AG09319 (cell line): ENCODE measurements at regions not wholly inside any gene's neighbourhood (a gene's known extent, or its start where the extent isn't known, plus 50 kb on each side); places are given as distances from the start of the nearest gene placed in this dataset.

Experiments
- DNase-seq: peaks from one replicate; pipeline ENCODE4 v3.0.0-alpha.2; 2010; ENCODE audit warnings: low read depth; ENCODE audit errors: extremely low read depth
- TF ChIP-seq, protein P1 (sequence below): IDR thresholded peaks from 2 replicates; pipeline ENCODE4 v1.5.1; 2011; ENCODE audit warnings: low read depth, mild to moderate bottlenecking, inconsistent platforms, low read length, moderate library complexity

GRCh38 chr2:102951249-102951648, 189.4 kb downstream of the TMEM182 start:
- TF ChIP-seq, protein P1, sequence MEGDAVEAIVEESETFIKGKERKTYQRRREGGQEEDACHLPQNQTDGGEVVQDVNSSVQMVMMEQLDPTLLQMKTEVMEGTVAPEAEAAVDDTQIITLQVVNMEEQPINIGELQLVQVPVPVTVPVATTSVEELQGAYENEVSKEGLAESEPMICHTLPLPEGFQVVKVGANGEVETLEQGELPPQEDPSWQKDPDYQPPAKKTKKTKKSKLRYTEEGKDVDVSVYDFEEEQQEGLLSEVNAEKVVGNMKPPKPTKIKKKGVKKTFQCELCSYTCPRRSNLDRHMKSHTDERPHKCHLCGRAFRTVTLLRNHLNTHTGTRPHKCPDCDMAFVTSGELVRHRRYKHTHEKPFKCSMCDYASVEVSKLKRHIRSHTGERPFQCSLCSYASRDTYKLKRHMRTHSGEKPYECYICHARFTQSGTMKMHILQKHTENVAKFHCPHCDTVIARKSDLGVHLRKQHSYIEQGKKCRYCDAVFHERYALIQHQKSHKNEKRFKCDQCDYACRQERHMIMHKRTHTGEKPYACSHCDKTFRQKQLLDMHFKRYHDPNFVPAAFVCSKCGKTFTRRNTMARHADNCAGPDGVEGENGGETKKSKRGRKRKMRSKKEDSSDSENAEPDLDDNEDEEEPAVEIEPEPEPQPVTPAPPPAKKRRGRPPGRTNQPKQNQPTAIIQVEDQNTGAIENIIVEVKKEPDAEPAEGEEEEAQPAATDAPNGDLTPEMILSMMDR = no peak
- no peak for DNase-seq

- DNase-seq = no peak
- TF ChIP-seq, protein P1 = no peak
Observed at GRCh38 chr2:102967451-102967850, 205.6 kb downstream of the TMEM182 start.

GRCh38 chr2:102968375-102968774, 206.5 kb downstream of the TMEM182 start:
- no peak for DNase-seq
- TF ChIP-seq, protein P1 = no peak

GRCh38 chr2:102971701-102972100, 209.9 kb downstream of the TMEM182 start:
- no peak for DNase-seq
- TF ChIP-seq, protein P1 = no peak

DNA sequence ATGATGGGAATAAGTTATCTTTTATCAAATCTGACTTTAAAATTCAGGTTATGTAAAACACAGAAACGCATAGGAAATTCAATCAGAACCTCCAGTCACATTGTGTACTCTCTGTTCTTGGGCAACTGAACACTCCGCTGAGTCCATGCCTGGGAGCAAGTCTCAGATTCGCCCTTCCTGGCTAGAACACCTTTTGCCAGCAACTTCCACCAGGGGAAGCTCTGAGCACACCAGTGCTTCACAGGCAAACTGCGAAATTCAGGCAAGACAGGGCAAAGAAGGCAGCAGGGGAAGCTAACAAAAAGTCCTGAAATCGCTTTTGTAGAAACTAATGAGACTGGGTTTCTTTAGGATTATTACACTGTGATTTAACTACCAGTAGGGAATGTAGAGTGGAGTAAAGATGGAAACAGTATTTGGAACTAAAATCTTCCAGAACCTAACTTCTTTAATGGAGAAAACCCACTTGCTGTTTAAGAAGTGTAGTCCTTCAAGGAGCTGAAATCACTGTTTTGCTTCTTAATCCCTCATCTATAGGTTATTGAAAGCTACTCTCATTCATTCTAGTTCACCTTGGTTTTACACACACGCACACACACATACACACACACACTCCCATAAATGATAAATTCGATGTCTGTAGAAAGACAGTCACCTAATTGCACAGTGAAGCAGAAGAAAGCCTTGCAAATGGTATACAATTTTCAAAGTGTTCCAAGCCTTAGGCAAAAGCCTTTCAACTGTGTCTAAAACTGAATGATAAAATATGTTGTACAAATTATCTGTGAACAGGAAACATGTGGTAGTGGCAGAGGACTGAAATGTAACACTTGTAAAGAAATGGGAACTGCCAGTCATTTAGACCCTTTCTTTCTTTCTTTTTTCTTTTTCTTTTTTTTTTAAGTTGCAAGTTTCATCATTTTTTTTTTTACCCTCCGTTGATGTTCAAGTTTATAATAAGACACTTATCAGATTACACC, 214.5 kb downstream of the TMEM182 start:
- no peak for DNase-seq
- TF ChIP-seq, protein P1 = peak; percentile 32

DNA sequence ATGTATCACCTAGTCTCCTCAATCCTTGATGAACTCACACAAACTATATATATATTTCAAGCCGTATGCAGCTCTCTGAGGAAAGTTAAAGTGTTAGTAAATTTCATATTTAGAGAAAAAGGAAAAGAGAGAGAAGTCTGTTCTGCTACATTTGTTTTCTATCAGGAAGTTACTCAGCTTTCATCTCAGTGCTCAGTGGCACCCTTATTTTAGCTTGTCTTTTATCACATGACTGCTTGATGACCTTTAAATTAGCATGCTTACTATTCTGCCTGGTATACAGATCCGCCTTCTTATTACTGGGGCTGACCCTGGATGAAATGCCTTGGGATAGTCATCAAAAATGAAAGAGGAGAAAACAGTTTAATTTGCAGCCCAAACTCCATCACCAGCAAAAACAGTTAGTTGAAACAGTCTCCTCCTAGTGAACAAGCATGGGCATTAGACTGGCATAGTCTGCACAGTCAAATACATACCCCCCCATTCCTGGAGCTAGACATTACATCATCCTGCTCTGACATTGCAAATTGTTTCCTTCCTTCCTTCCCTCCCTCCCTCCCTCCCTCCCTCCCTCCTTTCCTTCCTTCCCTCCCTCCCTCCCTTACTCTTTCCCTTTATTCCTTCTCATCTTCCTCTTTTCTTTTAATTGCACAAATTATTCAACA, 215.7 kb downstream of the TMEM182 start:
- TF ChIP-seq, protein P1 = no peak
- DNase-seq = no peak

- DNase-seq = no peak
- TF ChIP-seq, protein P1 = no peak
Observed at GRCh38 chr2:102978091-102978490, 216.3 kb downstream of the TMEM182 start.
